GM12865 (cell line): ENCODE measurements at regions not wholly inside any gene's neighbourhood (a gene's known extent, or its start where the extent isn't known, plus 50 kb on each side); places are given as distances from the start of the nearest gene placed in this dataset.

ENCODE experiments used
- DNase-seq: peaks from one replicate; pipeline ENCODE4 v3.0.0; 2010; ENCODE audit warnings: low read depth
- H3K4me3 ChIP-seq: 2 replicates; pipeline ENCODE4 v1.5.1; 2011; ENCODE audit warnings: mild to moderate bottlenecking, low read depth, low read length, control low read depth
- CTCF ChIP-seq: IDR thresholded peaks from 2 replicates; pipeline ENCODE4 v1.5.1; 2011; ENCODE audit warnings: low read length, control low read depth, low read depth, inconsistent platforms; ENCODE audit not compliant: insufficient read depth; ENCODE audit errors: missing control alignments

- peak; percentile 83 for DNase-seq
- no peak for TF ChIP-seq CTCF
- H3K4me3 ChIP-seq: no peak overlapping the region
These were observed 157.8 kb upstream of the PREP start for GRCh38 chr6:105560611-105561066.

- no peak for TF ChIP-seq CTCF
- no peak overlapping the region for H3K4me3 ChIP-seq
- DNase-seq: no peak
These were observed 154.4 kb upstream of the PREP start for GRCh38 chr6:105557291-105557690.

- no peak overlapping the region for H3K4me3 ChIP-seq
- DNase-seq: no peak
- no peak for TF ChIP-seq CTCF
These were observed 150.3 kb upstream of the PREP start for GRCh38 chr6:105553171-105553570.

GRCh38 chr6:105550955-105551620 lies 148.2 kb upstream of the PREP start:
- H3K4me3 ChIP-seq: no peak overlapping the region
- no peak for TF ChIP-seq CTCF
- no peak for DNase-seq

- no peak for TF ChIP-seq CTCF
- DNase-seq: no peak
- H3K4me3 ChIP-seq: no peak overlapping the region
These were observed 143.9 kb upstream of the PREP start for GRCh38 chr6:105546754-105547153.

GRCh38 chr6:105545947-105546731 lies 143.3 kb upstream of the PREP start:
- TF ChIP-seq CTCF: no peak
- DNase-seq: peak; percentile 34

More at GRCh38 chr6:105545947-105546731, 143.3 kb upstream of the PREP start:
- no peak overlapping the region for H3K4me3 ChIP-seq
